ENCODE measurements at regions not wholly inside any gene's neighbourhood (a gene's known extent, or its start where the extent isn't known, plus 50 kb on each side); places are given as distances from the start of the nearest gene placed in this dataset.

- TF ChIP-seq, protein P1, sequence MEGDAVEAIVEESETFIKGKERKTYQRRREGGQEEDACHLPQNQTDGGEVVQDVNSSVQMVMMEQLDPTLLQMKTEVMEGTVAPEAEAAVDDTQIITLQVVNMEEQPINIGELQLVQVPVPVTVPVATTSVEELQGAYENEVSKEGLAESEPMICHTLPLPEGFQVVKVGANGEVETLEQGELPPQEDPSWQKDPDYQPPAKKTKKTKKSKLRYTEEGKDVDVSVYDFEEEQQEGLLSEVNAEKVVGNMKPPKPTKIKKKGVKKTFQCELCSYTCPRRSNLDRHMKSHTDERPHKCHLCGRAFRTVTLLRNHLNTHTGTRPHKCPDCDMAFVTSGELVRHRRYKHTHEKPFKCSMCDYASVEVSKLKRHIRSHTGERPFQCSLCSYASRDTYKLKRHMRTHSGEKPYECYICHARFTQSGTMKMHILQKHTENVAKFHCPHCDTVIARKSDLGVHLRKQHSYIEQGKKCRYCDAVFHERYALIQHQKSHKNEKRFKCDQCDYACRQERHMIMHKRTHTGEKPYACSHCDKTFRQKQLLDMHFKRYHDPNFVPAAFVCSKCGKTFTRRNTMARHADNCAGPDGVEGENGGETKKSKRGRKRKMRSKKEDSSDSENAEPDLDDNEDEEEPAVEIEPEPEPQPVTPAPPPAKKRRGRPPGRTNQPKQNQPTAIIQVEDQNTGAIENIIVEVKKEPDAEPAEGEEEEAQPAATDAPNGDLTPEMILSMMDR (IDR thresholded peaks at IDR 0.05): no peak
- no peak for TF ChIP-seq POLR2A (IDR thresholded peaks at IDR 0.05)
These were observed 219.2 kb downstream of the OPA1 start for GRCh38 chr3:193812078-193812725.
